ENCODE measurements at regions not wholly inside any gene's neighbourhood (a gene's known extent, or its start where the extent isn't known, plus 50 kb on each side); places are given as distances from the start of the nearest gene placed in this dataset.
A peak's percentile ranks its signal among the peaks of the same experiment; 100 is the strongest.

- peak in 2 of 11 experiments; percentile 6 to 9 for TF ChIP-seq CTCF (IDR thresholded peaks at IDR 0.05 in 8 of 11, conservative IDR thresholded peaks at IDR 0.05 in 3 of 11)
- TF ChIP-seq POLR2A (IDR thresholded peaks at IDR 0.05) = no peak
Observed at GRCh38 chr5:163914910-163915309, 409.5 kb downstream of the MAT2B start.
